ENCODE measurements at regions not wholly inside any gene's neighbourhood (a gene's known extent, or its start where the extent isn't known, plus 50 kb on each side); places are given as distances from the start of the nearest gene placed in this dataset.

GRCh38 chr2:71767663-71768062 is 314.3 kb downstream of the DYSF start:
- TF ChIP-seq POLR2AphosphoS5 (IDR thresholded peaks at IDR 0.05), result no peak
- TF ChIP-seq CTCF (IDR thresholded peaks at IDR 0.05 in 8 of 11, conservative IDR thresholded peaks at IDR 0.05 in 3 of 11), result no peak

Data from spleen (tissue), 7 donors.